ENCODE measurements at regions not wholly inside any gene's neighbourhood (a gene's known extent, or its start where the extent isn't known, plus 50 kb on each side); places are given as distances from the start of the nearest gene placed in this dataset.

GRCh38 chr2:13611939-13612338, 895.2 kb downstream of the TRIB2 start:
- ATAC-seq (peak; percentile 90), DNase-seq (ENCODE audit: low spot score) (no peak)
- Mint-ChIP-seq H3K27ac (peak overlapping the region; percentile 32), H3K36me3 (peaks cover 4% of the 10 kb centered on the region; the same call in 1 of the 2 replicates), H3K27me3 (ENCODE audit: low read depth) (no peaks in the 10 kb centered on the region), H3K4me1 (peaks cover 20% of the 10 kb centered on the region), H3K9me3 (peaks cover 11% of the 10 kb centered on the region), H3K4me3 (no peak overlapping the region)
- POLR2A ChIA-PET, result no interaction called here
- no peak for TF ChIP-seq ZNF121 (CRISPR knock-in tag; IDR thresholded peaks at IDR 0.05)
- no peak for TF ChIP-seq OVOL2 (CRISPR knock-in tag; IDR thresholded peaks at IDR 0.05; ENCODE audit: borderline replicate concordance)
- TF ChIP-seq ZNF263 (CRISPR knock-in tag; IDR thresholded peaks at IDR 0.05; ENCODE audit: low read depth), result no peak
- TF ChIP-seq, protein P1, sequence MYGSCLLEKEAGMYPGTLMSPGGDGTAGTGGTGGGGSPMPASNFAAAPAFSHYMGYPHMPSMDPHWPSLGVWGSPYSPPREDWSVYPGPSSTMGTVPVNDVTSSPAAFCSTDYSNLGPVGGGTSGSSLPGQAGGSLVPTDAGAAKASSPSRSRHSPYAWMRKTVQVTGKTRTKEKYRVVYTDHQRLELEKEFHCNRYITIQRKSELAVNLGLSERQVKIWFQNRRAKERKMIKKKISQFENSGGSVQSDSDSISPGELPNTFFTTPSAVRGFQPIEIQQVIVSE (CRISPR knock-in tag; IDR thresholded peaks at IDR 0.05; ENCODE audit: borderline replicate concordance), result no peak
- TF ChIP-seq CTCF (IDR thresholded peaks at IDR 0.05), result no peak
- TF ChIP-seq ZBTB21 (CRISPR knock-in tag; IDR thresholded peaks at IDR 0.05; ENCODE audit: borderline replicate concordance), result no peak
- TF ChIP-seq, protein P2, sequence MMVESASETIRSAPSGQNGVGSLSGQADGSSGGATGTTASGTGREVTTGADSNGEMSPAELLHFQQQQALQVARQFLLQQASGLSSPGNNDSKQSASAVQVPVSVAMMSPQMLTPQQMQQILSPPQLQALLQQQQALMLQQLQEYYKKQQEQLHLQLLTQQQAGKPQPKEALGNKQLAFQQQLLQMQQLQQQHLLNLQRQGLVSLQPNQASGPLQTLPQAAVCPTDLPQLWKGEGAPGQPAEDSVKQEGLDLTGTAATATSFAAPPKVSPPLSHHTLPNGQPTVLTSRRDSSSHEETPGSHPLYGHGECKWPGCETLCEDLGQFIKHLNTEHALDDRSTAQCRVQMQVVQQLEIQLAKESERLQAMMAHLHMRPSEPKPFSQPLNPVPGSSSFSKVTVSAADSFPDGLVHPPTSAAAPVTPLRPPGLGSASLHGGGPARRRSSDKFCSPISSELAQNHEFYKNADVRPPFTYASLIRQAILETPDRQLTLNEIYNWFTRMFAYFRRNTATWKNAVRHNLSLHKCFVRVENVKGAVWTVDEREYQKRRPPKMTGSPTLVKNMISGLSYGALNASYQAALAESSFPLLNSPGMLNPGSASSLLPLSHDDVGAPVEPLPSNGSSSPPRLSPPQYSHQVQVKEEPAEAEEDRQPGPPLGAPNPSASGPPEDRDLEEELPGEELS (CRISPR knock-in tag; IDR thresholded peaks at IDR 0.05), result 0 out of 2 replicates have a peak, but pooled peaks have one; percentile 22
- peak; percentile 75 for TF ChIP-seq ZNF423 (CRISPR knock-in tag; IDR thresholded peaks at IDR 0.05)
- TF ChIP-seq, protein P3, sequence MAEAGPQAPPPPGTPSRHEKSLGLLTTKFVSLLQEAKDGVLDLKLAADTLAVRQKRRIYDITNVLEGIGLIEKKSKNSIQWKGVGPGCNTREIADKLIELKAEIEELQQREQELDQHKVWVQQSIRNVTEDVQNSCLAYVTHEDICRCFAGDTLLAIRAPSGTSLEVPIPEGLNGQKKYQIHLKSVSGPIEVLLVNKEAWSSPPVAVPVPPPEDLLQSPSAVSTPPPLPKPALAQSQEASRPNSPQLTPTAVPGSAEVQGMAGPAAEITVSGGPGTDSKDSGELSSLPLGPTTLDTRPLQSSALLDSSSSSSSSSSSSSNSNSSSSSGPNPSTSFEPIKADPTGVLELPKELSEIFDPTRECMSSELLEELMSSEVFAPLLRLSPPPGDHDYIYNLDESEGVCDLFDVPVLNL (CRISPR knock-in tag; IDR thresholded peaks at IDR 0.05; ENCODE audit: borderline replicate concordance, low read depth), result no peak
- TF ChIP-seq ZNF138 (CRISPR knock-in tag; conservative IDR thresholded peaks at IDR 0.05), result no peak
- CTCF ChIA-PET, result interaction anchor here (0.6 kb wide), 1 partner anchor 451 kb away, joined by 3 read pairs; no protein-coding TSS in a partner anchor

- H3K36me3 Mint-ChIP-seq, result peaks cover 4% of the 10 kb centered on the region; the same call in 1 of the 2 replicates
- ATAC-seq (peak; percentile 43; the same call in 1 of the 2 replicates), DNase-seq (ENCODE audit: low spot score) (peak; percentile 18)
- no peak overlapping the region for H3K27ac Mint-ChIP-seq
- ChIA-PET CTCF (no interaction called here), POLR2A (no interaction called here)
- H3K27me3 Mint-ChIP-seq (ENCODE audit: low read depth), result no peaks in the 10 kb centered on the region
- peaks cover 19% of the 10 kb centered on the region for H3K4me1 Mint-ChIP-seq
- H3K4me3 Mint-ChIP-seq, result no peak overlapping the region
- H3K9me3 Mint-ChIP-seq, result peaks cover 19% of the 10 kb centered on the region
- TF ChIP-seq, protein P3 (CRISPR knock-in tag; IDR thresholded peaks at IDR 0.05; ENCODE audit: borderline replicate concordance, low read depth), result no peak
- TF ChIP-seq ARID4B (CRISPR knock-in tag; IDR thresholded peaks at IDR 0.05; ENCODE audit: borderline replicate concordance) (no peak), SP1 (CRISPR knock-in tag; conservative IDR thresholded peaks at IDR 0.05) (no peak), NR3C1 (CRISPR knock-in tag; conservative IDR thresholded peaks at IDR 0.05; ENCODE audit: low read depth) (no peak), MXD4 (CRISPR knock-in tag; IDR thresholded peaks at IDR 0.05; ENCODE audit: borderline replicate concordance) (no peak)
- TF ChIP-seq, protein P4, sequence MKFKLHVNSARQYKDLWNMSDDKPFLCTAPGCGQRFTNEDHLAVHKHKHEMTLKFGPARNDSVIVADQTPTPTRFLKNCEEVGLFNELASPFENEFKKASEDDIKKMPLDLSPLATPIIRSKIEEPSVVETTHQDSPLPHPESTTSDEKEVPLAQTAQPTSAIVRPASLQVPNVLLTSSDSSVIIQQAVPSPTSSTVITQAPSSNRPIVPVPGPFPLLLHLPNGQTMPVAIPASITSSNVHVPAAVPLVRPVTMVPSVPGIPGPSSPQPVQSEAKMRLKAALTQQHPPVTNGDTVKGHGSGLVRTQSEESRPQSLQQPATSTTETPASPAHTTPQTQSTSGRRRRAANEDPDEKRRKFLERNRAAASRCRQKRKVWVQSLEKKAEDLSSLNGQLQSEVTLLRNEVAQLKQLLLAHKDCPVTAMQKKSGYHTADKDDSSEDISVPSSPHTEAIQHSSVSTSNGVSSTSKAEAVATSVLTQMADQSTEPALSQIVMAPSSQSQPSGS (CRISPR knock-in tag; IDR thresholded peaks at IDR 0.05; ENCODE audit: borderline replicate concordance, low read depth), result no peak
- TF ChIP-seq, protein P5, sequence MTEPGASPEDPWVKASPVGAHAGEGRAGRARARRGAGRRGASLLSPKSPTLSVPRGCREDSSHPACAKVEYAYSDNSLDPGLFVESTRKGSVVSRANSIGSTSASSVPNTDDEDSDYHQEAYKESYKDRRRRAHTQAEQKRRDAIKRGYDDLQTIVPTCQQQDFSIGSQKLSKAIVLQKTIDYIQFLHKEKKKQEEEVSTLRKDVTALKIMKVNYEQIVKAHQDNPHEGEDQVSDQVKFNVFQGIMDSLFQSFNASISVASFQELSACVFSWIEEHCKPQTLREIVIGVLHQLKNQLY (CRISPR knock-in tag; IDR thresholded peaks at IDR 0.05), result no peak
- TF ChIP-seq, protein P6, sequence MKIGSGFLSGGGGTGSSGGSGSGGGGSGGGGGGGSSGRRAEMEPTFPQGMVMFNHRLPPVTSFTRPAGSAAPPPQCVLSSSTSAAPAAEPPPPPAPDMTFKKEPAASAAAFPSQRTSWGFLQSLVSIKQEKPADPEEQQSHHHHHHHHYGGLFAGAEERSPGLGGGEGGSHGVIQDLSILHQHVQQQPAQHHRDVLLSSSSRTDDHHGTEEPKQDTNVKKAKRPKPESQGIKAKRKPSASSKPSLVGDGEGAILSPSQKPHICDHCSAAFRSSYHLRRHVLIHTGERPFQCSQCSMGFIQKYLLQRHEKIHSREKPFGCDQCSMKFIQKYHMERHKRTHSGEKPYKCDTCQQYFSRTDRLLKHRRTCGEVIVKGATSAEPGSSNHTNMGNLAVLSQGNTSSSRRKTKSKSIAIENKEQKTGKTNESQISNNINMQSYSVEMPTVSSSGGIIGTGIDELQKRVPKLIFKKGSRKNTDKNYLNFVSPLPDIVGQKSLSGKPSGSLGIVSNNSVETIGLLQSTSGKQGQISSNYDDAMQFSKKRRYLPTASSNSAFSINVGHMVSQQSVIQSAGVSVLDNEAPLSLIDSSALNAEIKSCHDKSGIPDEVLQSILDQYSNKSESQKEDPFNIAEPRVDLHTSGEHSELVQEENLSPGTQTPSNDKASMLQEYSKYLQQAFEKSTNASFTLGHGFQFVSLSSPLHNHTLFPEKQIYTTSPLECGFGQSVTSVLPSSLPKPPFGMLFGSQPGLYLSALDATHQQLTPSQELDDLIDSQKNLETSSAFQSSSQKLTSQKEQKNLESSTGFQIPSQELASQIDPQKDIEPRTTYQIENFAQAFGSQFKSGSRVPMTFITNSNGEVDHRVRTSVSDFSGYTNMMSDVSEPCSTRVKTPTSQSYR (CRISPR knock-in tag; IDR thresholded peaks at IDR 0.05), result no peak
Measured at GRCh38 chr2:13616059-13616458, 899.3 kb downstream of the TRIB2 start.

Data from WTC11 (cell line).